ENCODE measurements at regions not wholly inside any gene's neighbourhood (a gene's known extent, or its start where the extent isn't known, plus 50 kb on each side); places are given as distances from the start of the nearest gene placed in this dataset.

DNA sequence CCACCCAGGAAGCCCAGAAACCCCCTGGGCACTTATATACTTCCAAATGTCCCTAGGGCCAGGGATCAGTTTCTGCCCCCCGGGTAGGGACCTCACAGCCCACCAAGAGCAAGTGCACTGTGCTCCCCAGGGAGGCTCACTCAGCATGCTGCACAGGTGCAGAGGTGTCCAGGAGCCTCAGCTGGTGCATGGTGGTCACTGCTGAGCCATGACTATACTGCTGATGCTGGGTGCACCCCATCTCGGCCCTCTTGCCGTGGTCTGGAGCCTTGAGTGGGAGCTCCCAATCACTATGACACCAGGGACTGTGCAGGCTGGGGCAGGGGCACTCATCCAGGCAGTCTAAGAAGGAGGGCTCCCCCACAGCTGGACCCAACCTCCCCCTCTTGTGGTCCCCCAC is 617.8 kb upstream of the RAB6C start:
- TF ChIP-seq, protein P1, sequence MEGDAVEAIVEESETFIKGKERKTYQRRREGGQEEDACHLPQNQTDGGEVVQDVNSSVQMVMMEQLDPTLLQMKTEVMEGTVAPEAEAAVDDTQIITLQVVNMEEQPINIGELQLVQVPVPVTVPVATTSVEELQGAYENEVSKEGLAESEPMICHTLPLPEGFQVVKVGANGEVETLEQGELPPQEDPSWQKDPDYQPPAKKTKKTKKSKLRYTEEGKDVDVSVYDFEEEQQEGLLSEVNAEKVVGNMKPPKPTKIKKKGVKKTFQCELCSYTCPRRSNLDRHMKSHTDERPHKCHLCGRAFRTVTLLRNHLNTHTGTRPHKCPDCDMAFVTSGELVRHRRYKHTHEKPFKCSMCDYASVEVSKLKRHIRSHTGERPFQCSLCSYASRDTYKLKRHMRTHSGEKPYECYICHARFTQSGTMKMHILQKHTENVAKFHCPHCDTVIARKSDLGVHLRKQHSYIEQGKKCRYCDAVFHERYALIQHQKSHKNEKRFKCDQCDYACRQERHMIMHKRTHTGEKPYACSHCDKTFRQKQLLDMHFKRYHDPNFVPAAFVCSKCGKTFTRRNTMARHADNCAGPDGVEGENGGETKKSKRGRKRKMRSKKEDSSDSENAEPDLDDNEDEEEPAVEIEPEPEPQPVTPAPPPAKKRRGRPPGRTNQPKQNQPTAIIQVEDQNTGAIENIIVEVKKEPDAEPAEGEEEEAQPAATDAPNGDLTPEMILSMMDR (IDR thresholded peaks at IDR 0.05; ENCODE audit: poor library complexity): no peak
- no peak for TF ChIP-seq EZH2phosphoT487 (IDR thresholded peaks at IDR 0.05; ENCODE audit: low read depth, severe bottlenecking, unreplicated experiment)
